HepG2 (cell line): ENCODE measurements at regions not wholly inside any gene's neighbourhood (a gene's known extent, or its start where the extent isn't known, plus 50 kb on each side); places are given as distances from the start of the nearest gene placed in this dataset.

Experiments used
- ATAC-seq: fragments of 200-7000 bp; cut with Tn5 transposase; 3 replicates; pipeline ENCODE4 v1.9.1; 2020; ENCODE audit warnings: mild to moderate bottlenecking, moderate library complexity
- BruUV-seq: library from RNA; stranded (reverse); fragments of 400-500 nt; replicated peaks from 2 replicates; lab custom pipeline; 2021; lab: Mats Ljungman, UMichigan
- CTCF ChIA-PET: fragments of 300-600 bp; formaldehyde crosslinking; extraction: SDS; loops from one replicate; lab custom pipeline; 2021; ENCODE audit warnings: low total read pairs, inconsistent platforms, low intra/inter-chr PET ratio; lab: Yijun Ruan, JAX
- POLR2A ChIA-PET: fragments of 350-600 bp; sonication (Branson Sonifier 250); formaldehyde crosslinking; loops from one replicate; lab custom pipeline; 2020; ENCODE audit warnings: antibody characterized with exemption, inconsistent platforms; lab: Yijun Ruan, JAX
- DNase-seq: peaks from one replicate; pipeline ENCODE4 v3.0.0-alpha.2; 2015; ENCODE audit warnings: low spot score
- FAIRE-seq: peaks from 3 replicates; lab custom pipeline; 2011; peaks lifted over from hg19 to GRCh38; lab: Jason Lieb, UNC
- H2AFZ ChIP-seq: one replicate; pipeline ENCODE4 v1.6.1; 2011; ENCODE audit warnings: low read length, inconsistent platforms
- H3K27ac ChIP-seq: fragments of 300-600 bp; 3 replicates; pipeline ENCODE4 v1.8.0; 2011; ENCODE audit warnings: mixed run types, mild to moderate bottlenecking, mixed read lengths, low read length, inconsistent platforms; ENCODE audit not compliant: insufficient read depth; ENCODE audit errors: extremely low read length
- H3K27me3 ChIP-seq, 2 experiments: fragments of 200-600 bp in 1 of 2; 2 replicates in 1 of 2; 3 replicates in 1 of 2; pipeline versions ENCODE4 v1.6.0 to v1.8.0; 2011; ENCODE audit warnings: low read length in 2 of 2, mild to moderate bottlenecking in 2 of 2, moderate library complexity in 2 of 2, inconsistent platforms in 1 of 2; ENCODE audit not compliant: insufficient read depth in 2 of 2, control insufficient read depth in 1 of 2
- H3K36me3 ChIP-seq, 2 experiments: fragments of 200-600 bp in 1 of 2; replicated peaks in 1 of 2; 2 replicates in 1 of 2; 3 replicates in 1 of 2; pipeline versions ENCODE4 v1.5.1 to v1.8.0; 2011; ENCODE audit warnings: low read length in 2 of 2, inconsistent platforms in 1 of 2; ENCODE audit not compliant: insufficient read depth in 2 of 2, control insufficient read depth in 1 of 2
- H3K4me1 ChIP-seq: 2 replicates; pipeline ENCODE4 v1.5.1; 2012; ENCODE audit warnings: low read length, inconsistent platforms; ENCODE audit not compliant: insufficient read depth
- H3K4me2 ChIP-seq: 2 replicates; pipeline ENCODE4 v1.6.0; 2011; ENCODE audit warnings: low read depth, low read length, inconsistent platforms
- H3K4me3 ChIP-seq, 3 experiments: fragments of 200-600 bp in 1 of 3; sonication (generic), shearing (Covaris generic) in 1 of 3; replicated peaks in 1 of 3; 2 replicates each; pipeline ENCODE4 v1.5.1; 2011 to 2016; ENCODE audit warnings: low read length in 3 of 3, inconsistent platforms in 2 of 3, low read depth in 2 of 3, mild to moderate bottlenecking in 2 of 3, control low read depth in 1 of 3, mixed read lengths in 1 of 3; ENCODE audit not compliant: insufficient read depth in 1 of 3
- H3K79me2 ChIP-seq: one replicate; pipeline ENCODE4 v1.6.1; 2011; ENCODE audit warnings: low read length, inconsistent platforms; ENCODE audit not compliant: insufficient read depth
- H3K9ac ChIP-seq: 2 replicates; pipeline ENCODE4 v1.6.0; 2011; ENCODE audit warnings: mild to moderate bottlenecking, low read depth, low read length, inconsistent platforms; ENCODE audit not compliant: insufficient read depth
- H3K9me3 ChIP-seq: 2 replicates; pipeline ENCODE4 v1.5.1; 2012; ENCODE audit warnings: mild to moderate bottlenecking, low read length
- H4K20me1 ChIP-seq: 2 replicates; pipeline ENCODE4 v1.6.0; 2011; ENCODE audit warnings: inconsistent platforms, mild to moderate bottlenecking, low read length, moderate library complexity; ENCODE audit not compliant: insufficient read depth
- CREB1 ChIP-seq, 2 experiments: fragments of 450-650 bp in 1 of 2; IDR thresholded peaks; 2 replicates each; pipeline ENCODE4 v1.6.1; 2016 to 2017; ENCODE audit warnings: control low read depth in 1 of 2, mild to moderate bottlenecking in 1 of 2, missing compliant biosample characterization in 1 of 2, missing genetic modification characterization in 1 of 2
- CREM ChIP-seq, 2 experiments: sonication (generic) in 1 of 2; formaldehyde crosslinking in 1 of 2; IDR thresholded peaks; 2 replicates each; pipeline versions ENCODE4 v1.4.0 to v1.6.1; 2016 to 2020; ENCODE audit warnings: antibody characterized with exemption in 1 of 2, mild to moderate bottlenecking in 1 of 2, missing genetic modification reagents in 1 of 2
- RBM22 ChIP-seq: fragments of 200-400 bp; formaldehyde crosslinking; optimal IDR thresholded peaks from 2 replicates; pipeline ENCODE3; 2017; ENCODE audit warnings: mild to moderate bottlenecking, low read length, moderate library complexity
- RNF219 ChIP-seq: sonication (generic); formaldehyde crosslinking; IDR thresholded peaks from 2 replicates; pipeline ENCODE4 v1.5.0; 2020; ENCODE audit warnings: mild to moderate bottlenecking, missing genetic modification reagents
- SP1 ChIP-seq, 2 experiments: fragments of 450-650 bp in 1 of 2; sonication (generic) in 1 of 2; formaldehyde crosslinking in 1 of 2; IDR thresholded peaks; 2 replicates each; pipeline versions ENCODE4 v1.4.0 to v1.6.1; 2016 to 2020; ENCODE audit warnings: missing genetic modification reagents in 1 of 2
- SP2 ChIP-seq: sonication (generic); formaldehyde crosslinking; IDR thresholded peaks from 2 replicates; pipeline ENCODE4 v1.5.1; 2020; ENCODE audit warnings: mild to moderate bottlenecking, missing genetic modification reagents
- SPEN ChIP-seq: sonication (generic); formaldehyde crosslinking; IDR thresholded peaks from 2 replicates; pipeline ENCODE4 v1.5.1; 2020; ENCODE audit warnings: low read depth, mild to moderate bottlenecking, missing genetic modification reagents
- SUZ12 ChIP-seq: fragments of 150-350 bp; IDR thresholded peaks from 2 replicates; pipeline ENCODE4 v1.6.1; 2014; ENCODE audit warnings: low read depth, low read length
- U2AF2 ChIP-seq: fragments of 200-400 bp; formaldehyde crosslinking; IDR thresholded peaks from 2 replicates; pipeline ENCODE4 v1.6.1; 2017; ENCODE audit warnings: low read depth, mild to moderate bottlenecking, low read length
- ZBTB4 ChIP-seq: sonication (generic); formaldehyde crosslinking; IDR thresholded peaks from 2 replicates; pipeline ENCODE4 v1.4.0; 2020; ENCODE audit warnings: missing genetic modification reagents, mild to moderate bottlenecking, borderline replicate concordance
- ZMAT5 ChIP-seq: sonication (generic); formaldehyde crosslinking; IDR thresholded peaks from 2 replicates; pipeline ENCODE4 v1.5.0; 2020; ENCODE audit warnings: mild to moderate bottlenecking, low read depth, missing genetic modification reagents, borderline replicate concordance
- ZNF550 ChIP-seq: sonication (generic); formaldehyde crosslinking; IDR thresholded peaks from 2 replicates; pipeline ENCODE4 v1.4.0; 2020; ENCODE audit warnings: mild to moderate bottlenecking, missing genetic modification reagents, borderline replicate concordance
- ZNF703 ChIP-seq: sonication (generic); formaldehyde crosslinking; IDR thresholded peaks from 2 replicates; pipeline ENCODE4 v1.5.1; 2020; ENCODE audit warnings: missing genetic modification reagents, mild to moderate bottlenecking, moderate library complexity, borderline replicate concordance
- ZNF713 ChIP-seq: sonication (generic); formaldehyde crosslinking; IDR thresholded peaks from 2 replicates; pipeline ENCODE4 v1.4.0; 2020; ENCODE audit warnings: mild to moderate bottlenecking, missing genetic modification reagents
- ZNF747 ChIP-seq: sonication (generic); formaldehyde crosslinking; IDR thresholded peaks from 2 replicates; pipeline ENCODE4 v1.8.1; 2023; ENCODE audit warnings: missing genetic modification reagents, mild to moderate bottlenecking, borderline replicate concordance
- ZNF850 ChIP-seq: sonication (generic); formaldehyde crosslinking; conservative IDR thresholded peaks from 2 replicates; pipeline ENCODE4 v1.9.0; 2021; ENCODE audit warnings: mild to moderate bottlenecking, missing genetic modification reagents
- WGBS: methylation state at CpG from one replicate; pipeline ENCODE4 v1.1.6; 2017; ENCODE audit warnings: low lambda C conversion rate; 5-methylcytosine and 5-hydroxymethylcytosine counted together
- in situ Hi-C: cut with HindIII; loops from 2 replicates; pipeline ENCODE4 v1.10.0; 2017; ENCODE audit warnings: low pct_unique_long_range_greater_than_20kb; ENCODE audit not compliant: extremely low pct_ligation_motif_present
- intact Hi-C: fragments of 100-400 bp; cut with micrococcal nuclease; formaldehyde crosslinking; loops from one replicate; pipeline ENCODE4 v1.10.0; 2022; ENCODE audit not compliant: unreplicated experiment

GRCh38 chr11:129637473-129637872, 178.2 kb upstream of the TMEM45B start:
- Histone ChIP-seq H3K79me2 (no peaks in the 10 kb centered on the region), H4K20me1 (no peaks in the 10 kb centered on the region), H3K27me3 (peaks cover 0 to 5% of the 10 kb centered on the region in 2 experiments; a peak in 1 of 5 replicates), H3K4me1 (no peaks in the 10 kb centered on the region), H2AFZ (no peak overlapping the region), H3K27ac (no peak overlapping the region), H3K9ac (no peak overlapping the region), H3K4me2 (no peak overlapping the region), H3K36me3 (no peaks in the 10 kb centered on the region), H3K4me3 (no peak overlapping the region), H3K9me3 (no peaks in the 10 kb centered on the region)
- DNase-seq: no peak
- intact Hi-C loops: loop anchor here (5.0 kb wide), 1 partner anchor 680 kb away; no protein-coding TSS in a partner anchor
- ChIA-PET CTCF (no interaction called here), POLR2A (no interaction called here)
- 3% methylated on average over 6 of the region's 6 CpGs for WGBS
- no peak for FAIRE-seq
- TF ChIP-seq ZNF747 (CRISPR knock-in tag) (no peak), U2AF2 (no peak), CREM (IDR thresholded peaks at IDR 0.05) (no peak), CREM (CRISPR knock-in tag; IDR thresholded peaks at IDR 0.05) (no peak), SP1 (IDR thresholded peaks at IDR 0.05) (no peak), SP1 (CRISPR knock-in tag; IDR thresholded peaks at IDR 0.05) (no peak), ZNF703 (CRISPR knock-in tag) (no peak), SPEN (CRISPR knock-in tag) (no peak), RNF219 (CRISPR knock-in tag) (no peak), ZNF550 (no peak), RBM22 (no peak), ZNF850 (no peak), ZBTB4 (CRISPR knock-in tag) (no peak), ZMAT5 (no peak), CREB1 (IDR thresholded peaks at IDR 0.05) (no peak), CREB1 (CRISPR knock-in tag; IDR thresholded peaks at IDR 0.05) (no peak), ZNF713 (CRISPR knock-in tag) (no peak), SP2 (CRISPR knock-in tag) (no peak), SUZ12 (no peak)
- in situ Hi-C loops: no loop called here
- BruUV-seq: no TSS peak
- no peak for ATAC-seq
